HG03108 (cell line): ENCODE measurements at regions not wholly inside any gene's neighbourhood (a gene's known extent, or its start where the extent isn't known, plus 50 kb on each side); places are given as distances from the start of the nearest gene placed in this dataset.

Experiments used
- ATAC-seq: cut with Tn5 transposase; IDR thresholded peaks from one replicate; pipeline ENCODE4 v1.9.1; 2021; ENCODE audit warnings: moderate library complexity; ENCODE audit not compliant: unreplicated experiment

- ATAC-seq: no peak
Observed at GRCh38 chr1:79325705-79326104, 319.2 kb upstream of the ADGRL4 start.

DNA sequence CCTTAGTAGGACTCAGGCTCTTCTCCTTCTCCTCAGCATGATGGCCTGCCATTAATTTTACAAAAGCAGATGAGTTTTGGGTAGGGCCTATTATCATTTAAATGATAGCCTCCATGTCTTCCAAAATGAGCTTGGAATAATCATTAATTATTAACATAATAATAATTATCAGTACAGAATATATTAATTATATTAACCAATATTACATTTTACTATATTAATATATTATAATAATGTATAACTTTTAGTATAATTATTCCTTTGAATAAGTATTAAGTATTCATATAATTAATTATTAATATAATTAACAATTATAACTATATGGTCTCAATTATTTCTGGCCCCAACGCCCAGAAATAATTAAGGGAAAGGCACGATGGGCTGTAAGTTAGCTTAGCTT lies 318.6 kb upstream of the ADGRL4 start:
- ATAC-seq: no peak

DNA sequence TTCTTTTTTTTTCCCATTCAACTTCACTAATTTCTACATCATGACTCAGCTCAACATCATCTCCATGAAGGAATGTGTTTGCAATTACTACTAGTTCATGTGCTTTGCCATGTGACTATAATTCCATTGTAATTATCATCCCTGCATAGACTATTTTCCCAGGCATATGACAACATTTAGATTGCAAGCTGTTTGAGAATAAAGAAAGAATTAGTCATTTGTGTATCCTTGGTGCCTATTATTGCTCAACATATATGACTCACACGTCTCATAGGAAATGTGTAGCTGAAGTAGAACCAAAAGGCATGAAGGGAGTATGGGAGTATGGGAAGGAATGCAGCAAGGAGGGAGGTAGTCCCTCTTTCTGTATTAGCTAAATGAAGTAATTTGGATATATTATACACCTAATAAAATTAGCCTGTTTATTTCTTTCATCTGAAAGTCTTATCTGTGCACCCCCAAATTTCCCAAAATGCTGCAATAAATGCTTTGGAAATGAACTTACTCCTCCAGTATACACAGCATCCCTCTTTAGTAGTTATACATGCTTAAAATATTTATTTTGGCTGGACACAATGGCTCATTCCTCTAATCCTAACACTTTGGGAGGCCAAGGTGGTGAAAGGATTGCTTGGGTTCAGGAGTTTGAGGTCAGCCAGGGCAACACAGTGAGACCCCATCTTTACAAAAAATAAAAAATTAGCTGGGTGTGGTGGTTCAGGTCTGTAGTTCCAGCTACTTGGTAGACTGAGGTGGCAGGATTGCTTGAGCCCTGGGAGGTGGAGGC lies 316.9 kb upstream of the ADGRL4 start:
- no peak for ATAC-seq

GRCh38 chr1:79322511-79323027 lies 316.0 kb upstream of the ADGRL4 start:
- ATAC-seq: no peak

- ATAC-seq: no peak
Observed at GRCh38 chr1:79312438-79312837, 305.9 kb upstream of the ADGRL4 start.

- ATAC-seq: no peak
Observed at GRCh38 chr1:79310609-79311008, 304.1 kb upstream of the ADGRL4 start.

DNA sequence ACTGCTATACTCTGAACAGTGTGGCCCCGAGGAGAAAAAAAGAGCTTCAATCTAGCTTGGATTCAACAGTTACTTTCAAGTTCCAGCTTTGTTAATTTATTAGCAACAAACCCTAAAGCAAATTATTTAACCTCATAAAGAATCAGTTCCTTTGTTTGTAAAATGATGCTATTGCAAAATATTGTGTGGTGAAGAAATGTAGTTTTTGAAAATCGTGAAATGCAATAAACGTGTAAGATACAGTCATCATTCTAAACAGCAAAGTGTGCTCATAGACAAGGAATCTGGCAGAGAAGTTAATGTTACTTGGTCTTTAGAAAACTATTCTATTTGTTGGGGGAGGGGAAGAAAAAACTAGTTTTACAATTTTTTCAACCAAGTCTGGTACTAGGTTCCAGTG lies 297.6 kb upstream of the ADGRL4 start:
- no peak for ATAC-seq

- ATAC-seq: no peak
Observed at GRCh38 chr1:79303040-79303439, 296.5 kb upstream of the ADGRL4 start.

- no peak for ATAC-seq
Observed at GRCh38 chr1:79302380-79302930, 295.9 kb upstream of the ADGRL4 start.

DNA sequence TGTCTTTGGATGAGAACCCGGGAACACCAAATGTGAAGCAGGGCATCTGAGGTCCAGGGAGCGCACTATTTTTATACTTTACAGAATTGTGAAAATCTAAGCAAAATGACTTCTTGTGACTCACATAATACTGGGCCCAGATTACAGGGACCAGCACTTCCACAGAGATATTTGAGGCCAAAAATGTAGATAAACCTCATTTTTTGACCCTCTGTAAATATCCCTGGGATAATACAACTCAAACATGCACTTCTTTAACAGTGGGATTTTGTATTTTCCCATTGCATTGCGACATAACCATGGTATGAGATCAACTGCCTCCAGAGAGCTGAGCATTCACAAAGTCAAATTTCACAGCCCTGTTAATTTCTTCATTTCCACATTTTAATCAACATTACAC lies 289.4 kb upstream of the ADGRL4 start:
- no peak for ATAC-seq

GRCh38 chr1:79293611-79294010 lies 287.1 kb upstream of the ADGRL4 start:
- no peak for ATAC-seq

GRCh38 chr1:79290927-79291474 lies 284.5 kb upstream of the ADGRL4 start:
- ATAC-seq: no peak

DNA sequence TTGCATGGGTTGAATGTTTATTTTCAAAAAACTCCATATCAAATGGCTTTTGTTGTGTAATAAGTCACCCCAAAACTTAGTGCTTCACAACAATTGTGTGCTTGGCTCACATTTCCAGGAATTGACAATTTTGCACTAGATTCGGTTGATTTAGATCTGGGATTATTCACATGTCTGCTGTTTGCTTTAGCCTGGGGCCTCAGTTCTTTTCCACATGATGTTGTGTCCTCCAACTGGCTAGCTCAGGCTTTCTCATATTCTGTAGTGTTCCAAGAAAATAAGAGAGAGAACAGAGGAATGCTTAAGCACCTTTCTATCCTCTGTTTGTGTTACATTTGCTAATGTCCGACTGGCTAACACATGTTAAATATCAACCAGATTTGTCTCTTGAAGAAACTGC lies 281.5 kb upstream of the ADGRL4 start:
- ATAC-seq: no peak

DNA sequence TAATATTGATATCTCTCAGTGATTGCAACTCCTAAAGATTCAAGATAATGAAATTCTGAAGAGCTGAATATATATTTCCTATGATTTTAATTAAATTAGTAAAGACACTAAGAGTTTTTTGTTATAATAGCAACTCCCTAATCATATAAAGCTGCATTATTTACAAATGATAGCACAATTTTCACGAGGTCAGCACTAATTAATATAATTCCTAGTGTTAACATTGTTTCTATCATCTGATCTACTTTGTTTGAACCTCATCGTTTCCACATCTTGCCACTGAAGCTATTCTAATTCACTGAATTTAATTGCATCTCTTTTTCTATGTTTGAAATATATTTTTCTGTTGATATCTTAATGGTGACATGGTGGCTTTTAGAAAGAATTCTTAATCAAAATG lies 279.1 kb upstream of the ADGRL4 start:
- ATAC-seq: no peak

- ATAC-seq: no peak
Observed at GRCh38 chr1:79283451-79283850, 276.9 kb upstream of the ADGRL4 start.

DNA sequence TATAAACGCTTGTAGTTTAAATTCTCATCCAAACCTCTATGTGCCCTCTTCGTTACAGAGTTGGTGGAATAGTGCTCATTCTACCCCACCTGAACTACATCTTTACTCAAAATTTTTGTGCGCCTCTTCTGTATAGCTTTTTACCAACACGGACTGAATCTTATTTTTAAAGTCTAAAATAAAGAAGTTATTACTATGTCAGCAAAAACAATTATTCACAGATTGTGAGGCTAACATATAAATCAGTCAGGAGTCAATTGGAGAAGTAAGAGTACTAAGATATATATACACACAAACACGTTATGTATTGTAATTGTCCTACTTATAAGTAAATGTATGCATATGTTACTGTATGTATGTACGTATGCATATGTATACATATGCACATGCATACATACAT lies 274.9 kb upstream of the ADGRL4 start:
- ATAC-seq: no peak

DNA sequence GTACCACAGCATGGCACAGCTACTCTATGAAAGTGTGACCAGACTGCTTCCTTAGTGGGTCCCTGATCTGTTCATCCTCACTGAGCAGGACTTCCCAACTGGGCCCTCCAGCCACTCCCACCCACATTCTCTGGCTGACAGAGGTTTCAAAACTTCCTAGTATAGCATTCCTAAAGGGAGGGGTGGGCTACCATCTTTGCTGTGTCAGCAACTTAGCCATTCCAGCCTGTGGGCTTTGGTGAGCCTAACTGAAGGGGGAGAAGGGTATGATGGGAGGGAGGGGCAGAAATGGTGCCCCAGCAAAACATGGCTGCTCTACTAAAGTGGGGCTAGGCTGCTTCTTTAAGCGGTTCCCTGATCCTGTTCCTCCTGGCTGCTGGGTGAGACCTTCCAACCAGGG lies 265.2 kb upstream of the ADGRL4 start:
- ATAC-seq: no peak

- no peak for ATAC-seq
Observed at GRCh38 chr1:79264975-79265818, 258.7 kb upstream of the ADGRL4 start.

- ATAC-seq: no peak
Observed at GRCh38 chr1:79264285-79264684, 257.8 kb upstream of the ADGRL4 start.

DNA sequence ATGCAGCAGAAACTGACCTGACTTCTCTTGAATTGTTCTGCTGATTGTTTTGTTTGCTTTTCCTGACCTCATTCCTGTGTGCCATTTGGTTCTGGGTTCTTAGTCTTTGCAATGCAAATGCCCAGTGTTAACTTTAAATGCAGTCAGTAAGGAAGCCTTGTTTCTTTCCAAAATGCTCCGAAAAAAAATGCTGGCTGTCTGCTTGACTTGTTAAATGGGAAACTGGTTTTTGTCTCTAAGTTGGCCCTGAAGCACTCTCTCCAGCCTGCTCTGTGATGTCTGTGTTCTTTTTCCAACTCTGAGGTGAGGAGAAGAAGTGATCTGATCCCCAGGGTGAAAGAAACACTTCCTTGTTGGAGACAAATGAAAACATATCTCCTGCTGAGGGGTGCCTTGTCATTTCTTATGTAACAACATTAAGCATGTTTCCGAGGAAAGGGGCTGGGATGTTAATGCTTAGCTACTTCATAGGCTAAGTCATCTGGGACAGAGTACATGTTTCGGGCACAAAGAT lies 256.3 kb upstream of the ADGRL4 start:
- no peak for ATAC-seq
